MCF 10A (cell line): ENCODE measurements at regions not wholly inside any gene's neighbourhood (a gene's known extent, or its start where the extent isn't known, plus 50 kb on each side); places are given as distances from the start of the nearest gene placed in this dataset.

Experiments
- BruUV-seq: library from RNA; stranded (reverse); fragments of 400-500 nt; replicated peaks from 2 replicates; lab custom pipeline; 2021; lab: Mats Ljungman, UMichigan
- CTCF ChIA-PET: fragments of 300-600 bp; sonication (Branson Sonifier 250); formaldehyde crosslinking; extraction: SDS; loops from one replicate; lab custom pipeline; 2021; ENCODE audit warnings: antibody characterized with exemption, inconsistent platforms; lab: Yijun Ruan, JAX
- POLR2A ChIA-PET: fragments of 300-600, 350-650 bp; sonication (Branson Sonifier 250); formaldehyde crosslinking; extraction: SDS; loops from one replicate; lab custom pipeline; 2020; ENCODE audit warnings: antibody characterized with exemption, inconsistent platforms; lab: Yijun Ruan, JAX
- DNase-seq: peaks from one replicate; pipeline ENCODE4 v3.0.0-alpha.2; 2018; ENCODE audit not compliant: unreplicated experiment
- H3K27ac Mint-ChIP-seq: one replicate; pipeline ENCODE4 v1.8.0; 2022; ENCODE audit warnings: mild to moderate bottlenecking, low read depth, mixed read lengths; ENCODE audit not compliant: unreplicated experiment
- H3K27me3 Mint-ChIP-seq: one replicate; pipeline ENCODE4 v1.8.0; 2022; ENCODE audit warnings: mixed read lengths; ENCODE audit not compliant: insufficient read depth, unreplicated experiment
- H3K36me3 Mint-ChIP-seq: one replicate; pipeline ENCODE4 v1.8.0; 2022; ENCODE audit warnings: mild to moderate bottlenecking, moderate library complexity, mixed read lengths; ENCODE audit not compliant: insufficient read depth, unreplicated experiment
- H3K4me1 Mint-ChIP-seq: one replicate; pipeline ENCODE4 v1.8.0; 2022; ENCODE audit warnings: mixed read lengths; ENCODE audit not compliant: insufficient read depth, unreplicated experiment
- H3K4me3 Mint-ChIP-seq: one replicate; pipeline ENCODE4 v1.8.0; 2022; ENCODE audit warnings: mild to moderate bottlenecking, moderate library complexity, mixed read lengths; ENCODE audit not compliant: unreplicated experiment
- H3K9me3 Mint-ChIP-seq: one replicate; pipeline ENCODE4 v1.8.0; 2022; ENCODE audit warnings: mixed read lengths; ENCODE audit not compliant: unreplicated experiment
- CTCF ChIP-seq: fragments of 200-600 bp; IDR thresholded peaks from one replicate; pipeline ENCODE4 v1.8.0; 2022; ENCODE audit warnings: antibody characterized with exemption, mild to moderate bottlenecking; ENCODE audit not compliant: unreplicated experiment
- intact Hi-C: fragments of 100-400 bp; cut with micrococcal nuclease; formaldehyde crosslinking; loops from 2 replicates; pipeline ENCODE4 v1.14.1; 2022

GRCh38 chr5:124659798-124660197 lies 86.6 kb downstream of the ZNF608 start:
- Mint-ChIP-seq H3K9me3 (no peaks in the 10 kb centered on the region), H3K27me3 (no peaks in the 10 kb centered on the region), H3K4me1 (peaks cover 48% of the 10 kb centered on the region), H3K4me3 (no peak overlapping the region), H3K27ac (peak overlapping the region; percentile 95), H3K36me3 (no peaks in the 10 kb centered on the region)
- DNase-seq, result no peak
- BruUV-seq, result no TSS peak
- CTCF ChIA-PET, result interaction anchor here (0.9 to 1.3 kb wide), 3 partner anchors 9 to 373 kb away, joined by 3 to 5 read pairs (median 5); no protein-coding TSS in a partner anchor
- intact Hi-C loops, result loop anchor here (2.0 to 10.0 kb wide), 3 partner anchors 83 to 1465 kb away; no protein-coding TSS in a partner anchor
- POLR2A ChIA-PET, result interaction anchor here (0.6 to 3.5 kb wide), 11 partner anchors 9 to 1935 kb away, joined by 3 to 35 read pairs (median 4); partner anchors contain the start of gene ALDH7A1
- no peak for TF ChIP-seq CTCF

GRCh38 chr5:124658867-124659557 lies 87.4 kb downstream of the ZNF608 start:
- H3K4me1 Mint-ChIP-seq, result peaks cover 48% of the 10 kb centered on the region
- ChIA-PET CTCF (interaction anchor here (0.6 to 1.0 kb wide), 3 partner anchors 8 to 372 kb away, joined by 3 to 5 read pairs (median 5); no protein-coding TSS in a partner anchor), POLR2A (interaction anchor here (0.6 to 3.5 kb wide), 7 partner anchors 12 to 1936 kb away, joined by 3 to 35 read pairs (median 5); partner anchors contain the start of gene ALDH7A1)
- intact Hi-C loops, result loop anchor here (2.0 to 10.0 kb wide), 3 partner anchors 84 to 1466 kb away; no protein-coding TSS in a partner anchor
- no peaks in the 10 kb centered on the region for H3K36me3 Mint-ChIP-seq
- no TSS peak for BruUV-seq
- peak overlapping the region; percentile 95 for H3K27ac Mint-ChIP-seq
- no peak for TF ChIP-seq CTCF
- no peaks in the 10 kb centered on the region for H3K27me3 Mint-ChIP-seq
- DNase-seq, result no peak
- peak overlapping the region; percentile 5 for H3K4me3 Mint-ChIP-seq
- no peaks in the 10 kb centered on the region for H3K9me3 Mint-ChIP-seq

- H3K27me3 Mint-ChIP-seq, result no peaks in the 10 kb centered on the region
- no peak overlapping the region for H3K4me3 Mint-ChIP-seq
- no peaks in the 10 kb centered on the region for H3K36me3 Mint-ChIP-seq
- ChIA-PET POLR2A (interaction anchor here (0.6 to 1.9 kb wide), 15 partner anchors 8 to 828 kb away, joined by 3 to 23 read pairs (median 3); partner anchors contain the start of gene ZNF608), CTCF (interaction anchor here (1.0 to 1.4 kb wide), 4 partner anchors 9 to 87 kb away, joined by 3 read pairs; no protein-coding TSS in a partner anchor)
- H3K27ac Mint-ChIP-seq, result no peak overlapping the region
- TF ChIP-seq CTCF, result no peak
- H3K4me1 Mint-ChIP-seq, result peaks cover 39% of the 10 kb centered on the region
- BruUV-seq, result no TSS peak
- intact Hi-C loops, result loop anchor here (10.0 kb wide), 2 partner anchors 721 to 1469 kb away; no protein-coding TSS in a partner anchor
- H3K9me3 Mint-ChIP-seq, result no peaks in the 10 kb centered on the region
- DNase-seq, result peak; percentile 90
Measured at GRCh38 chr5:124655921-124656511, 90.4 kb downstream of the ZNF608 start.
